GM19351 (cell line): ENCODE measurements at regions not wholly inside any gene's neighbourhood (a gene's known extent, or its start where the extent isn't known, plus 50 kb on each side); places are given as distances from the start of the nearest gene placed in this dataset.
"Not testable (repeated sequence)": the region's sequence is repeated elsewhere in the genome, so short reads cannot be mapped to it uniquely, and the experiment has no call there.

Experiments used
- ATAC-seq: cut with Tn5 transposase; IDR thresholded peaks from one replicate; pipeline ENCODE4 v1.9.1; 2021; ENCODE audit warnings: mild to moderate bottlenecking, moderate library complexity; ENCODE audit not compliant: unreplicated experiment

GRCh38 chr4:27343411-27343810, 482.8 kb downstream of the STIM2 start:
- no peak for ATAC-seq

- ATAC-seq, result no peak
Measured at GRCh38 chr4:27350161-27350560, 489.5 kb downstream of the STIM2 start.

GRCh38 chr4:27357283-27357682, 496.6 kb downstream of the STIM2 start:
- ATAC-seq, result no peak

GRCh38 chr4:27358269-27358668, 497.6 kb downstream of the STIM2 start:
- ATAC-seq, result no peak

- ATAC-seq, result no peak
Measured at GRCh38 chr4:27360131-27360530, 499.5 kb downstream of the STIM2 start.

GRCh38 chr4:27360790-27361267, 500.2 kb downstream of the STIM2 start:
- no peak for ATAC-seq

GRCh38 chr4:27364509-27364908, 503.9 kb downstream of the STIM2 start:
- ATAC-seq, result no peak

- no peak for ATAC-seq
Measured at GRCh38 chr4:27366104-27366823, 505.6 kb downstream of the STIM2 start.

- ATAC-seq, result no peak
Measured at GRCh38 chr4:27368781-27369180, 508.1 kb downstream of the STIM2 start.

GRCh38 chr4:27381815-27382214, 521.2 kb downstream of the STIM2 start:
- ATAC-seq, result no peak

GRCh38 chr4:27387711-27388110, 527.1 kb downstream of the STIM2 start:
- ATAC-seq, result no peak

- no peak for ATAC-seq
Measured at GRCh38 chr4:27397886-27398285, 537.2 kb downstream of the STIM2 start.

GRCh38 chr4:27398631-27399310, 538.1 kb downstream of the STIM2 start:
- no peak for ATAC-seq

GRCh38 chr4:27407616-27408015, 547.0 kb downstream of the STIM2 start:
- no peak for ATAC-seq

GRCh38 chr4:27412613-27413012, 552.0 kb downstream of the STIM2 start:
- ATAC-seq, result no peak

- ATAC-seq, result no peak
Measured at GRCh38 chr4:27414887-27415731, 554.5 kb downstream of the STIM2 start.

- no peak for ATAC-seq
Measured at GRCh38 chr4:27428661-27429060, 568.0 kb downstream of the STIM2 start.

GRCh38 chr4:27429364-27429871, 568.8 kb downstream of the STIM2 start:
- no peak for ATAC-seq

GRCh38 chr4:27442146-27442545, 581.5 kb downstream of the STIM2 start:
- ATAC-seq, result no peak

- not testable (repeated sequence) for ATAC-seq
Measured at GRCh38 chr4:27442661-27443060, 582.0 kb downstream of the STIM2 start.

- no peak for ATAC-seq
Measured at GRCh38 chr4:27463816-27464215, 603.2 kb downstream of the STIM2 start.
